ENCODE measurements at regions not wholly inside any gene's neighbourhood (a gene's known extent, or its start where the extent isn't known, plus 50 kb on each side); places are given as distances from the start of the nearest gene placed in this dataset.
"Not testable (repeated sequence)": the region's sequence is repeated elsewhere in the genome, so short reads cannot be mapped to it uniquely, and the experiment has no call there.

DNA sequence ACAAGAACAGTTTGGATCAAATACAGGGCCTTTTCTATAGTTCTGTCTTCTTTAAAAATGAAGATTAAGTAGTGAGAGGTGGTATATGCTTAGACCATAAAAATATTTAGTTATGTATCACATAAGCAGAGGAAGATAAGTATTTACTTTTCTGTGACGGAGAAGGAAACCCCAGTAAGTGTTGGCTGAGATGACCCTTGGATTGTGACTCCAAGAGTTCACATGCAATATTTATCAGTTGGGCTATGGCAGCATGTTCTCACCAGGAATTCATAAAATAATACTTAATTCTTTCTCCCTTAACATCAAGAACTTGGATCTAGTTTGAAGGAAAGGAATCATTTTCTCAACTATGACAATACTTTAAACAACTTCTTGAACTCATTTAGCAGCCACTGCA, 98.4 kb upstream of the TBX18 start:
- DNase-seq = no peak

DNA sequence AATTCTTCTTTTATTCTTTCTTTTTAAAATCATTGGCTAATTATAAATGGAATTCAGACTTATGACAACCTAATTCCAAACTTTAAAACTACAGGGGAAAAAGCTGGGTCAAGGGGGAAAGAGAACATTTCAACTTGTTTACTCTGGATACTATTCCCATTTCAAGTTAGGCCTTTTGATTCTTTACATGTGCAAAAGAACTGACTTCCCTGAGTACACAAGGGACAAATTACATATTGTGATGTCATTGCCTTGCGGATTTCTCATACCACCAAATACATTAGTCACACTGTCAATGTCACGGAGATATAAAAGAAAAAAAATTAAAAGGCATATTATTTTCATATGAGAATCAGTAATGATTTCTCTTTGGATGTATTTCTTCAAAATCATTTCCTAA, 96.5 kb upstream of the TBX18 start:
- no peak for DNase-seq

DNA sequence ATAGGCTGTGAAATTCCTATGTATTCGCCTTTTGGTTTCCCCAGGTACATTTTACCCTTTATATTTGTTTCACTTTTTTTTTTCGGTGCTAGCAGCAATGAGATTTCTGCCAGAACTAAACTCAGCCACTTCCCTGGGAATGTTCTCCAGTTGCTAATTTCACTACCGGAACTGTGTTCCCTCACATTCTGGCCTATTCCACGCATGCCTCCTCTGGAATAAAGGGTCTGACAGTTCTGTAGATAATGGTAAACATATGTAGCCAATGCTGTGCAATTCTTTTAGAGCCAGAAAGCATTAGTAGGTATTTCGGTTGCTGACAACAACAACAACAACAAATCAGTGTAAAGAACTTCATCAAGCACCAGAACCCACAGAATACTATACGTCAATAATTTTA, 96.1 kb upstream of the TBX18 start:
- no peak for DNase-seq

DNA sequence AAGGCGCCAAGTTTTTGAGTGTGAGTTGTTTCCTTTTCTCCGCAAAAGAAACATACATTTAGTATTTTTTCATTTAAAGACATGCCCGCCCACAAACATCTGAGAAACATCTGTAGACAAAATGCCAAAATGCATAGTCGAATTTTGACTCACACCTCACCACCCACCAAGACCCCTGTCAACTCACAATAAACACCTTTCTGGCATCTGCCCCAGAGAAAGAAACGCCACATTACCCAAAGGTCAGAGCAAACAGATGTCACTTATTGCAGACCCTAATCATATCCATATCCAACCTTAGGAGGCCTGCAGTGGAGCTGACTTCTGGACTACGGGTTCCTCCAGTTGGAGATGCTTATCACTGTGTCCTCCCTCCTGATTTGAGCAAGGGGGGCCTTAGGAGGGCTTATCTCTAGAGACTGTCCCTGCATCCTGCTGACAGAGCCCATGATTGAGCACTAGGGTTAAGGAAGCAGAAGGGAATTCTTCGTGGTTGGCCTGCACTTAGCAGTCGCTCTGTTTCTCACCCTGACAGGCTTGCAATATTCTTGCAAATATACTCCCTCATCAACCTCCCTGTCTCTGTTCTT, 90.5 kb upstream of the TBX18 start:
- no peak for DNase-seq

DNA sequence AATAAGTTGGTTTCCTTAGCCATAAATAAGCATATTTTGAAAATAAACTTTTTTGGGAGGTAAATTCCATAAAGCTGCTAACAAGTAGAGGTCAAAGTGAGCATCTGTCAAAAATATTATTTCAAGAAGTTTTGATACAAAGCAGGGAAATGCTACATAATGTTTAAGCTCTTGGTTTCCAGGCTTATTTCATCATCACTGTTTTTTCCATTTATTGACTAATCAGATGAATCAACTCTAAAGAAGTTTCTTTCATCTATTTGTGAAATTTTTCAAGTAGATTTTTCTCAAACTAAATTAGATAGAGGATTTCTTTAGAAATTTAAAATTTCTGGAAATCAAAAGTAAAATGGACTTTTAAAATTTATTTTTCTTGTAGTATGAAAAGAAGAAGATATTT, 89.5 kb upstream of the TBX18 start:
- DNase-seq = no peak

DNA sequence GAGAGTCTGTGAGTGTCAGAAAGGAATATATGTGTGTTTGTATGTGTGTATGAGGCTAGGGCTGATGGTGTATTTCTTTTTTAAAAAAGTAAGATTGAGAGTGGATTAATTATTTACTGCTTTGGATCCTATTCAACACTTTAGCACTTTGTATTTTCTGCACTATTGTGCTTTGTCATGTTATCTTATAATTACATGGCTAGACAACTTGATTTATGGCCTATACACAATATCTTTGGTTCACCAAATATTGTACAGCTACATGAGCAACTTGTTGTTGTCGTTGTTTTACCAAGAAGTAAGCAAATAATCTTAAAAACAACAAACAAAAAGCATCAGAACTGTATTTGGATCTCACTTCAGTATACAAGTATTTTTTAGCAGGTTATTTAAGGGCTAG, 84.6 kb upstream of the TBX18 start:
- DNase-seq = no peak

DNA sequence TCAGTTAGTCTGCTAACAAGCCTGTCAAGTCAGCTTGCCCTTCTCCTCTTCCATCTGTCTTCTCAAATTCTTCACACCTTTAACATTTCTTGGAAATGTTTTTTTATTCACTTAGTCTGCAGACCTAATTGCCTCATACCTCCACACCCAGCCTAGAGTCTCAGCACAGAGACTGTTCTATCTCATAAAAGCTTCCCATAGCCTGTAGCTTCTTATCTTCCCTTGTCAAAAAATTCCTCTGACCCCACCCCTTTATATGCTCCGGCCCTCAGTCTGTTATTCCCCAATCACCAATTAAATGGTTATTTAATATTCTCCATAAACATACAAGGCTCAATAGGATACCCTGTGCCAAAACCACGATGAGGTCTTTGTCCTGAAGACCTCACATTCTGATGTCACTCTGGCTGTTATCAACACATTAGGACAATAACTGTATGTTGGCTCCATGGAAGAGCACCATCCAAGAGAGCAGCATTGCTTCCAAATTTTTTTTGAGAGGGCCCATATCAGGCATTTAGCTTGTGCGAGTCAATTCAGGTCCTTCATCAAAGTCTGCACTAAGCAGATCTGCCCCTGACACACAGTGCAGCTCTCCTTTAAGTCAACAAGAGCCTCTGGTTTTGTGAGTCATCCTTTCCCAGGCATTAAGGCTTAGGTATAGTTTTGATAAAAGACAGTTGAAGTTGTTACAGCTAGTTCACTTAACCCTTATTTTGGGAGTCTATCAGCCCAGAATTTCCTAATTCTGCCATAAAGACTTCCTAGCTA, 83.2 kb upstream of the TBX18 start:
- DNase-seq = no peak

DNA sequence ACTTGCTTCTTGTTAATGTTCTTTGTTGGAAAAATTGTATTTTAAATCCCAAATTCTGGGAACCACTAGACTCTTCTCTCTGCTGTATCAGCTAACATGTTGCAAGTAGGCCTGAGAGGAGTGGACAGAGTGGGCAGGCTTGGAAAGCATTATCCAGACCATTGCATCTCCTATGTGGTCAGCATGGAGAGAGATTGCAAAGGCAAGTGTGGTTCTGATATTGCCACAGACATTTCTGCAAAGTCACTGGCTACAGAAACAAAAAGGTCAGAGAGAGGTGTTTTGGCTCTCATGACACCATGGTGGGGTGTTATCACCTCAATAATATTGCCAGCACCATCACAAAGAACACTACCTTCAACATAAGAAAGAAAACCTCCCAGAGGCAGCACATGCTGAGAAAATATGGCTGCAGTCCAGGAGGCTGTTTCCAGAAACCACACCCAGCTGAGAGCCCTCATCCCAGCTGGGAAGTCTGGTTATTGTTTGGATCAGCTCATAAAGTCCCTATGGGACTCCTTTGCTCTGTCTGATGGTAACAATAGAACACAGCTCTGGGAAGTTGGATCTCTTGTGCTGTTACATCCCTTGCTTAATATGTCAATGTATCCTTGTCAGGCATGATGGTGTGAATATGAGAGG, 78.2 kb upstream of the TBX18 start:
- no peak for DNase-seq

DNA sequence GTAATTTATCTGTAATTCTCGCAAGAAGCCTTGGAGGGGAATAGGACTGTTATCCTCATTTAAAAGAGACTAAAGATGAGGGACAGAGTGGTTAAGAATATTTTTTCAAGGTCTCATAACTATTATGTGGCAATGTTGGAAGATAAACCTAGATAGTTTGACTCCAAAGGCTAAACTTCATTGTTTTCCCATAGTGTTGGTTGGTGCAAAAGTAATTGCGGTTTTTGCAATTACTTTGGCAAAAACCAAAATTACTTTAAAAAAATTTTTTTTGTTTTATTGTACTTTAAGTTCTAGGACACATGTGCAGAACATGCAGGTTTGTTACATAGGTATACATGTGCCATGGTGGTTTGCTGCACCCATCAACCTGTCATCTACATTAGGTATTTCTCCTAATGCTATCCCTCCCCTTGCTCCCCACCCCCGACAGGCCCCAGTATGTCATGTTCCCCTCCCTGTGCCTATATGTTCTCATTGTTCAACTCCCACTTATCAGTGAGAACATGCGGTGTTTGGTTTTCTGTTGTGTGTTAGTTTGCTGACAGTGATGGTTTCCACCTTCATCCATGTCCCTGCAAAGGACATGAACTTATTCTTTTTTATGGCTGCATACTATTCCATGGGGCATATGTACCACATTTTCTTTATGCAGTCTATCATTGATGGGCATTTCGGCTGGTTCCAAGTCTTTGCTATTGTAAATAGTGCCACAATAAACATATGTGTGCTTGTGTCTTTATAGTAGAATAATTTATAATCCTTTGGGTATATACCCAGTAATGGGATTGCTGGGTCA, 72.9 kb upstream of the TBX18 start:
- DNase-seq = not testable (repeated sequence)

DNA sequence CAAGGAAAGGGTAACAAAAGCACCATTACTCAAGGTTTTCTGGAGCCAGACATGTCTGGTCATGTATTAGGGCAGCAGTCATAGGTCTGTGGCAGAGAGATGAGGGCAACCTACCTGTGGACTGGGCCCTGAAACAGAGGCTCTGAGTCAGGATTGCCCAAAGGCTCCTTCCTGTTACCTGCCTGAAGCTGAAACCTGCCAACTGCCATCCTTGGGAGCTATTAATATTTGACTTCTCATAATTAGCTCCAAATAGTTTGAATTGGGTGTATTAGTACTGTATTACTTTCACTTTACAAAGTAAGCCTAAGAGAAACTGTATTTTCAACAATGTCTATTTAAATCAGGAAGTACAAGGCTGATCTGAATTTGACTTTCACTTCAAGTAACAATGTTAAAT, 72.0 kb upstream of the TBX18 start:
- DNase-seq = no peak

DNA sequence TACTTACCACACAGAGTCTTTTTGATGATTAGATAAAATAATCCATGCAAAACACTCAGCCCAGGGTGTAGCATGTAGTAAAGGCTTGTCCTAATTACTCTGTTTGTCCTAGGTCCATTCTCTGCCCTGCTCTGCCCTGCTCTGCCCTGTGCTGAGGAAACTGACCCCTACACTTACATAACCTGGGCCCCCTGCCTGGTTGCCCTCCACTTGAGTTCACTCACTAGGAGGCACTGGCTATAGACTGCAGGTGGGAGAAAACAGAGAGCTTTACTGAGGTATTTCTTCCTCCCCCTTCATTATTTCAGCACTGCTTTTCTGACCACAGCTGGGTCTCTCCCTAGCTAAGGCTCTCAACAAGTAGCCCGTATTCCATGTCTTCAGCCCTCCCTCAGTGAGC, 70.9 kb upstream of the TBX18 start:
- DNase-seq = no peak

DNA sequence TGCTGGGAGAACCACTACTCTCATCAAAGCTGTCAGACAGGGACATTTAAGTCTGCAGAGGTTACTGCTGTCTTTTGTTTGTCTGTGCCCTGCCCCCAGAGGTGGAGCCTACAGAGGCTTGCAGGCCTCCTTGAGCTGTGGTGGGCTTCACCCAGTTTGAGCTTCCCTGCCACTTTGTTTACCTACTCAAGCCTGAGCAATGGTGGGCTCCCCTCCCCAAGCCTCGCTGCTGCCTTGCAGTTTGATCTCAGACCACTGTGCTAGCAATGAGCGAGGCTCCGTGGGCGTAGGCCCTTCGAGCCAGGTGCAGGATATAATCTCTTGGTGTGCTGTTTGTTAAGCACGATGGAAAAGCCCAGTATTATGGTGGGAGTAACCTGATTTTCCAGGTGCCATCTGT, 67.5 kb upstream of the TBX18 start:
- DNase-seq = not testable (repeated sequence)

DNA sequence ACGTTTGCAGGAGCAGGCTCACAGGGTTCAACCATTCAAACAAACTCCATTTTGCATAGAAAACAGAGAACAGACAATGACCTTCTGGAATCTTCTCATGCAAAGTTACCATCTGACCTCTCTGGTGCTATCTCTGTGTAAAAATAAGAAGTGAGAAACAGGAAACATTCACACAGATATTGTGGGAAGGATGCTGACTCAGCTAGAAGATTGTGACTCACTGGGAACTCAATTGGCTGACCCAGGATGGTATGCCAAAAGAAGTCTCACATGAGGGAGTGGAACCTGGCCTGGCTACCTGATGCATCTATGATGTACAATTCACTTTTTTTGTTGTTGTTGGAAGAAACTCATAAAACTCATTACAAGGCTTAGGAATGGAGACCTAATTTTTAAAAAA, 61.1 kb upstream of the TBX18 start:
- DNase-seq = no peak

DNA sequence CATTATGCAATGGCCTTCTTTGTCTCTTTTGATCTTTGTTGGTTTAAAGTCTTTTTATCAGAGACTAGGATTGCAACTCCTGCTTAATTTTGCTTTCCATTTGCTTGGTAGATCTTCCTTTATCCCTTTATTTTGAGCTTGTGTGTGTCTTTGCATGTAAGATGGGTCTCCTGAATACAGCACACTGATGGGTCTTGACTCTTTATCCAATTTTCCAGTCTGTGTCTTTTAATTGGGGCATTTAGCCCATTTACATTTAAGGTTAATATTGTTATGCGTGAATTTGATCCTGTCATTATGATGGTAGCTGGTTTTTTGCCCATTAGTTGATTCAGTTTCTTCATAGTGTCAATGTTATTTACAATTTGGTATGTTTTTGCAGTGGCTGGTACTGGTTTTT, 56.9 kb upstream of the TBX18 start:
- DNase-seq = not testable (repeated sequence)

DNA sequence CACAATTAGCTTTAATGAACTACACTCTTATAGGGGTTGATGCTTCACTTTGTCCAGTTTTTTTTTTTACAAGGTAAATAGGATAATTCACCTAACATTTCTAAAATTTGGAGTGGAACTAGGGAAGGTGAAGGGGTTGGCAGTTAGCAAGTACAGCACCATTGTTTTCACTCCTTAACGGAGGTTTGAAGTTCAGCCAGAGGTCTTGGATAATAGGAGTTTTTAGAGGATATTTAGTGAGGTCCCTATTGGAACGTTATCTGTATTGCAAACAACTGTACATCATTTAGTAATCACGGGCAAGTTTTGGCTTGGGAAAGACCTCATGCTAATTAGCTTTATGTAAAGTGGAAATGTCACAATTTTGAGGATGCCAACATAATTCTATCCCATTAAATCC, 52.3 kb upstream of the TBX18 start:
- DNase-seq = no peak

DNA sequence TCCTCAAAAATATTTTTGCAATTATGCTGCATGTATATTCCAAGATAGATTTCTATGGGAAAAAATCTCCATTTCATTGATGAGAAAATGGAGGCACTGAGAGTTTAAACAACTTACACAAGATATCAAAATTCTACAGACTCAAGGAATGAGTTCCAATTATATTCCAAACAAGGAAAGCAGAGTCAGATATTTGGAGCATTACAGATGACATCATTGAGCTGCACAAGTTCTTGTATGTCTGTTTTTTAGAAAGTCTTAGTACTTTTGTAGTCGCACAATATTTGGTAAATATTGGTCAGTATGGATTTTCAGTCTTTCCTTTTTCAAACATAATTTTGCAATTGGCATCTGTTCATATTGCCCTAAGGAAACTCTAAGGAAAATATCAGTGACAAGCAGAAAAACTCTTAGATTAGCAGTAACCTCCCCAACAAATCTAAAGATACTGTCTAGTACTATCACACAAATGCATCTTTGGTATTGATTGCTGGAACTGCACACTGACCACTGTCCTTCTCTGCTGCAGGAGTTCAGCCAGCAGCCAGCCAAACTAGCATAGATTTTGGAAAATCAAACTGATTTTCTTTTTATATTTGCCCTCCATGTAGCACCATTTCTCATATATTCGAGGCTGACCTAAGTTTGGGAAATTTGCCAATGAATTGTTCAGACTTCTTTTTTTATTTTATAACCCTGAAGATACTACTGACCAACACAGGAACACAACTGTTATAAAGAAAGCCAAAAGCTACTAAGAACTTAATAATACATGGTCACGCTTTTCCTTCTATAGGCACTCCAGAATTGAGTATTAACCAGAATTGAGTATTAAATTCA, 51.7 kb upstream of the TBX18 start:
- no peak for DNase-seq
